ENCODE measurements at regions not wholly inside any gene's neighbourhood (a gene's known extent, or its start where the extent isn't known, plus 50 kb on each side); places are given as distances from the start of the nearest gene placed in this dataset.

- H3K4me1 Mint-ChIP-seq = no peaks in the 10 kb centered on the region
Measured at GRCh38 chr2:156098506-156098905, 234.0 kb downstream of the NR4A2 start.

GRCh38 chr2:156088587-156088986 is 243.9 kb downstream of the NR4A2 start:
- H3K27me3 Mint-ChIP-seq = no peaks in the 10 kb centered on the region
- H3K27ac Mint-ChIP-seq = no peak overlapping the region
- H3K4me3 Mint-ChIP-seq = no peak overlapping the region
- H3K9me3 Mint-ChIP-seq = no peaks in the 10 kb centered on the region
- no peaks in the 10 kb centered on the region for H3K36me3 Mint-ChIP-seq (ENCODE audit: low read depth)
- DNase-seq (no peak), ATAC-seq (no peak)
- H3K4me1 Mint-ChIP-seq = no peaks in the 10 kb centered on the region

More at GRCh38 chr2:156098506-156098905, 234.0 kb downstream of the NR4A2 start:
- H3K27me3 Mint-ChIP-seq = no peaks in the 10 kb centered on the region
- H3K27ac Mint-ChIP-seq = no peak overlapping the region
- no peaks in the 10 kb centered on the region for H3K9me3 Mint-ChIP-seq
- ATAC-seq (no peak), DNase-seq (no peak)
- no peak overlapping the region for H3K4me3 Mint-ChIP-seq
- no peaks in the 10 kb centered on the region for H3K36me3 Mint-ChIP-seq (ENCODE audit: low read depth)

GRCh38 chr2:156087875-156088274 is 244.6 kb downstream of the NR4A2 start:
- DNase-seq (no peak), ATAC-seq (no peak)
- Mint-ChIP-seq H3K27me3 (no peaks in the 10 kb centered on the region), H3K4me1 (no peaks in the 10 kb centered on the region), H3K27ac (no peak overlapping the region), H3K4me3 (no peak overlapping the region), H3K9me3 (no peaks in the 10 kb centered on the region), H3K36me3 (ENCODE audit: low read depth) (no peaks in the 10 kb centered on the region)

GRCh38 chr2:156083763-156084493 is 248.6 kb downstream of the NR4A2 start:
- Mint-ChIP-seq H3K27ac (no peak overlapping the region), H3K36me3 (ENCODE audit: low read depth) (no peaks in the 10 kb centered on the region), H3K9me3 (peaks cover 9% of the 10 kb centered on the region), H3K4me1 (no peaks in the 10 kb centered on the region), H3K4me3 (no peak overlapping the region), H3K27me3 (no peaks in the 10 kb centered on the region)
- DNase-seq = no peak
- ATAC-seq = no peak

- no peaks in the 10 kb centered on the region for H3K27me3 Mint-ChIP-seq
- DNase-seq = no peak
- H3K36me3 Mint-ChIP-seq (ENCODE audit: low read depth) = no peaks in the 10 kb centered on the region
- no peaks in the 10 kb centered on the region for H3K4me1 Mint-ChIP-seq
- H3K27ac Mint-ChIP-seq = no peak overlapping the region
- no peak overlapping the region for H3K4me3 Mint-ChIP-seq
- peaks cover 9% of the 10 kb centered on the region for H3K9me3 Mint-ChIP-seq
- ATAC-seq = no peak
Measured at GRCh38 chr2:156079845-156080244, 252.7 kb downstream of the NR4A2 start.

GRCh38 chr2:156077041-156077742 is 255.3 kb downstream of the NR4A2 start:
- H3K36me3 Mint-ChIP-seq (ENCODE audit: low read depth) = no peaks in the 10 kb centered on the region
- ATAC-seq = no peak
- H3K4me1 Mint-ChIP-seq = no peaks in the 10 kb centered on the region
- DNase-seq = no peak
- no peak overlapping the region for H3K4me3 Mint-ChIP-seq
- no peaks in the 10 kb centered on the region for H3K27me3 Mint-ChIP-seq
- H3K27ac Mint-ChIP-seq = no peak overlapping the region
- peaks cover 9% of the 10 kb centered on the region for H3K9me3 Mint-ChIP-seq

- no peak for DNase-seq
- no peaks in the 10 kb centered on the region for H3K27me3 Mint-ChIP-seq
- no peaks in the 10 kb centered on the region for H3K36me3 Mint-ChIP-seq (ENCODE audit: low read depth)
- H3K4me1 Mint-ChIP-seq = no peaks in the 10 kb centered on the region
- ATAC-seq = no peak
- no peak overlapping the region for H3K27ac Mint-ChIP-seq
- no peaks in the 10 kb centered on the region for H3K9me3 Mint-ChIP-seq
- H3K4me3 Mint-ChIP-seq = no peak overlapping the region
Measured at GRCh38 chr2:156065912-156066311, 266.6 kb downstream of the NR4A2 start.

GRCh38 chr2:156064540-156064939 is 268.0 kb downstream of the NR4A2 start:
- Mint-ChIP-seq H3K4me1 (no peaks in the 10 kb centered on the region), H3K9me3 (no peaks in the 10 kb centered on the region), H3K27me3 (peaks cover 1% of the 10 kb centered on the region), H3K4me3 (no peak overlapping the region), H3K36me3 (ENCODE audit: low read depth) (no peaks in the 10 kb centered on the region), H3K27ac (no peak overlapping the region)
- no peak for ATAC-seq
- DNase-seq = no peak

GRCh38 chr2:156057647-156058046 is 274.9 kb downstream of the NR4A2 start:
- ATAC-seq = no peak
- Mint-ChIP-seq H3K9me3 (no peaks in the 10 kb centered on the region), H3K27me3 (peaks cover 4% of the 10 kb centered on the region), H3K4me1 (no peaks in the 10 kb centered on the region), H3K36me3 (ENCODE audit: low read depth) (no peaks in the 10 kb centered on the region), H3K4me3 (no peak overlapping the region), H3K27ac (no peak overlapping the region)
- no peak for DNase-seq

- Mint-ChIP-seq H3K4me3 (no peak overlapping the region), H3K27me3 (peaks cover 4% of the 10 kb centered on the region), H3K27ac (no peak overlapping the region), H3K4me1 (no peaks in the 10 kb centered on the region), H3K36me3 (ENCODE audit: low read depth) (no peaks in the 10 kb centered on the region), H3K9me3 (no peaks in the 10 kb centered on the region)
- no peak for DNase-seq
- no peak for ATAC-seq
Measured at GRCh38 chr2:156054983-156055382, 277.5 kb downstream of the NR4A2 start.

GRCh38 chr2:156046900-156047299 is 285.6 kb downstream of the NR4A2 start:
- DNase-seq (no peak), ATAC-seq (no peak)
- Mint-ChIP-seq H3K4me3 (no peak overlapping the region), H3K27ac (no peak overlapping the region), H3K4me1 (no peaks in the 10 kb centered on the region), H3K36me3 (ENCODE audit: low read depth) (no peaks in the 10 kb centered on the region), H3K9me3 (no peaks in the 10 kb centered on the region), H3K27me3 (no peaks in the 10 kb centered on the region)

- Mint-ChIP-seq H3K27me3 (no peaks in the 10 kb centered on the region), H3K36me3 (ENCODE audit: low read depth) (no peaks in the 10 kb centered on the region), H3K4me1 (no peaks in the 10 kb centered on the region), H3K27ac (no peak overlapping the region), H3K4me3 (no peak overlapping the region), H3K9me3 (no peaks in the 10 kb centered on the region)
- ATAC-seq = no peak
- no peak for DNase-seq
Measured at GRCh38 chr2:156042895-156043294, 289.6 kb downstream of the NR4A2 start.

GRCh38 chr2:156038021-156038420 is 294.5 kb downstream of the NR4A2 start:
- Mint-ChIP-seq H3K27me3 (no peaks in the 10 kb centered on the region), H3K4me3 (no peak overlapping the region)

GRCh38 chr2:156037482-156037881 is 295.0 kb downstream of the NR4A2 start:
- H3K27me3 Mint-ChIP-seq = no peaks in the 10 kb centered on the region
- H3K4me1 Mint-ChIP-seq = no peaks in the 10 kb centered on the region
- no peak for ATAC-seq
- H3K27ac Mint-ChIP-seq = no peak overlapping the region
- H3K9me3 Mint-ChIP-seq = no peaks in the 10 kb centered on the region
- H3K36me3 Mint-ChIP-seq (ENCODE audit: low read depth) = no peaks in the 10 kb centered on the region
- DNase-seq = no peak
- H3K4me3 Mint-ChIP-seq = no peak overlapping the region

More at GRCh38 chr2:156038021-156038420, 294.5 kb downstream of the NR4A2 start:
- ATAC-seq (no peak), DNase-seq (no peak)
- H3K27ac Mint-ChIP-seq = no peak overlapping the region
- H3K36me3 Mint-ChIP-seq (ENCODE audit: low read depth) = no peaks in the 10 kb centered on the region
- no peaks in the 10 kb centered on the region for H3K9me3 Mint-ChIP-seq
- no peaks in the 10 kb centered on the region for H3K4me1 Mint-ChIP-seq

- Mint-ChIP-seq H3K27me3 (peaks cover 2% of the 10 kb centered on the region), H3K36me3 (ENCODE audit: low read depth) (no peaks in the 10 kb centered on the region), H3K27ac (no peak overlapping the region), H3K9me3 (no peaks in the 10 kb centered on the region), H3K4me1 (no peaks in the 10 kb centered on the region), H3K4me3 (no peak overlapping the region)
- ATAC-seq = no peak
- DNase-seq = no peak
Measured at GRCh38 chr2:156031121-156031520, 301.4 kb downstream of the NR4A2 start.

Measured in activated naive CD8-positive, alpha-beta T cell treated with anti-CD3 and anti-CD28 coated beads, Interleukin-2, amount 50 U/mL, for 24 hours (primary cell).